ENCODE measurements at regions not wholly inside any gene's neighbourhood (a gene's known extent, or its start where the extent isn't known, plus 50 kb on each side); places are given as distances from the start of the nearest gene placed in this dataset.

DNA sequence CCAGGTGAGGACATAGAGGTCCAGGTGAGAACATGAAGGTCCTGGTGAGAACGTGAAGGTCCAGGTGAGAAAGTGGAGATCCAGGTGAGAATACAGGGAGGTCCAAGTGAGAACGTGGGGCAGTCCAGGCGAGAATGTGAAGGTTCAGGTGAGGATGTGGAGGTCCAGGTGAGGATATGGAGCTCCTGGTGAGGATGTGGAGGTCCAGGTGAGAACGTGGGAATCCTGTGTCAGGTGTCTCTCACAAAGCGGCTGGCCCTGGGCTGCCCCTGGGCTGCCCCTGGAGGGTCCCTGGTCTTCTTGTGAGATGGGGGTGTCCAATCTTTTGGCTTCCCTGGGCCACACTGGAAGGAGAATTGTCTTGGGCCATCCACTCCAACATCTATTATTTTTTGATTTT lies 133.4 kb downstream of the MRPL36 start:
- no peak for DNase-seq

DNA sequence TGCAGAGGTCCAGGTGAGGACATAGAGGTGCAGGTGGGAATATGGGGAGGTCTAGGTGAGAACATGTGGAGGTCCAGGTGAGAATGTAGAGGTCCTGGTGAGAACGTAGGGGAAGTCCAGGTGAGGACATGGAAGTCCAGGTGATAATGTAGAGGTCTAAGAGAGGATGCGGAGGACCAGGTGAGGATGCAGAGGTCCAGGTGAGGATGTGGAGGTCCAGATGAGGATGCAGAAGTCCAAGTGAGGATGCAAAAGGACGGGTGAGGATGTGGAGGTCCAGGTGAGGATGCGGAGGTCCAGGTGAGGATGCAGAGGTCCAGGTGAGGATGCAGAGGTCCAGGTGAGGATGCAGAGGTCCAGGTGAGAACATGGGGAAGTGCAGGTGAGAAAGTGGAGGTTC lies 133.8 kb downstream of the MRPL36 start:
- DNase-seq: no peak

DNA sequence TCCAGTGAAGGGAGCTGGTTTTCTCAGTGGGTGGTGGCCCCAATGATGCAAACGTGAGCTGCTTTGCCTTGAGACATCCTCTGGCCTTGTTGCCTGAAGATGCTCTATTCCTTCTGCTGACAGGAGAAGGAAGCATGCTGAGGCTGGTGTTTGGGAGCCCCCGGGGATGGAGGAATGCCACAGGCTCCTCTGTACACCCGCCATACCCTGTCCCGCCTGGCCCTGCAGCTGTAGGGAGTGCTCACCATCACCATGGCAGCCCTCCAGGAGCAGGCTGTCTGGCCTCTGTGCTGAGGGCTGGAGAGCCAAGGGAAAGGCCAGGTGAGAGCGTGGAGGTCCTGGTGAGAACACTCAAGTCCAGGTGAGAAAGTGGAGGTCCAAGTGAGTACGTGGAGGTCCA lies 134.4 kb downstream of the MRPL36 start:
- no peak for DNase-seq

DNA sequence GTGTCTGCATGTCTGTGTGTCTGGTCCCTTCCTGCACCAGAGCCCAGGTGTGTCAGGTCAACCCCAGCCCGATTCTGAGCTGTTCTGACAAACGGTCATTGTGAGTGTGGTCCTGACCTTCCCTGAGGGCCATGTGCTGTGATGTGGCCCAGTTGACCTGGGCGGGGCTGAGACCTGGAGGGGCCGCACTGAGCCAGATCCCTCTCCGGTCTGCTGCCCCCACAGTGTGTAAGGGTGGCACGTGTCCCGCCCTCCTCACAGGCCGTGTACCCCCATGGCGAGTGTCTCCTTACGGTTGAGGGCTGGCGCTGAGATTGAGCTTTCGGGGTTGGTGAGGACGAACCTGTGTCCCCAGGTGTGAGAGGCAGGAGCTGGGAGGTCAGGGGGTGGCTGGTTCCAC lies 136.5 kb downstream of the MRPL36 start:
- DNase-seq: no peak

DNA sequence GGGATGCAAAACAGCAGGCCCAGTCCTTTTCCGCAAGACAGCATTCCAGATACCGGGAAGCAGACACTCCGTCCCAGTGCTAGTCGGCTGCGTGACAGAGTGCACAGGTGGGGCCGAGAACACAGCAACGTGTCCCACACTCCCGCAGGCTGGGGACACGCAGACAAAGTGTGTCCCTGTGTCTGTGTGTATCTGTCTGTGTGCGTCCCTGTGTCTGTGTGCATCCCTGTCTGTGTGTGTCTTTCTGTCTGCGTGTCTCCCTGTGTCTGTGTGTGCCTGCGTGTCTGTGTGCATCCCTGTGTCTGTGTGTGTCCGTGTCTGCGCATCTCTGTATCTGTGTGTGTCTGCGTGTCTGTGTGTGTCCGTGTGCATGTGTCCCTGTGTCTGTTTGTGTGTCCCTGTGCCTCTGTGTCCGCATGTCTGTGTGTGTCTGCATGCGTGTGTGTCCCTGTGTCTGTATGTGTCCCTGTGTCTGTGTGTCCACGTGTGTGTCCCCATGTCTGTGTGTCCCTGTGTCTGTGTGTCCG lies 137.0 kb downstream of the MRPL36 start:
- no peak for DNase-seq

DNA sequence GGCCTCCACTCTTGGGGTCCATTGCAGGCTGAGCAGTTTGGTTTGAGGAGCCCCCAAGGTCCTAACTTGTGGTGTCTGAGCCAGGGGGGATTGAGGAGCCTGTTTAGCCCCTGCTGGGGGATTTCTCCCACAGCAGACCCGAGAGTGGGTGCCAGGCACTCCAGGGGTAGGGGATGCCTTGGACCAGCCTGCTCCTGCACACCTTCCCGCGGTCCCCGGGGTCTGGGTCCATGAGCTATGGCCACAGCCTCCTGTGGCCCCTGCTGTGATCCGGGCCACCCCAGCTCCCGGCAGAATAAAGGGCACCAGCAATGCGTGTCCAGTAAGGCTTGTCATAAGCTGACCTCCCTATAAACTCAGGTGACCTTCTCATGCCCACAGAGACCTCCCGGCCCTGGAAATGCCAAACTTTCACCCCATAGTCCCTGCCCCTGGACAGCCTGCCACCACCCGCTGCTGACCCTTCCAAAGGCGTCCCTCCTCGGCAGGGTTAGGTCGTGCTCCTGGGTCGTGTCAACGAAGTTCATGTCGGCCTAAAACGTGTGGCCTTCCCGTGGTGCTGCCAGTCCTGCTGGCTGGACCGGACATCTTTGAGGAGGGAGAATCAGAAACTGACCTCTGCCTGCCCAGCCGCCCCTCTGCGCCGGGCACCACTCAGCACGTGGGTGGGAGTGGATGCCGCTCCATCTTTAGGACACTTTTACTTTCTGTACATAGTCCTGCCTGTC lies 137.6 kb downstream of the MRPL36 start:
- no peak for DNase-seq

DNA sequence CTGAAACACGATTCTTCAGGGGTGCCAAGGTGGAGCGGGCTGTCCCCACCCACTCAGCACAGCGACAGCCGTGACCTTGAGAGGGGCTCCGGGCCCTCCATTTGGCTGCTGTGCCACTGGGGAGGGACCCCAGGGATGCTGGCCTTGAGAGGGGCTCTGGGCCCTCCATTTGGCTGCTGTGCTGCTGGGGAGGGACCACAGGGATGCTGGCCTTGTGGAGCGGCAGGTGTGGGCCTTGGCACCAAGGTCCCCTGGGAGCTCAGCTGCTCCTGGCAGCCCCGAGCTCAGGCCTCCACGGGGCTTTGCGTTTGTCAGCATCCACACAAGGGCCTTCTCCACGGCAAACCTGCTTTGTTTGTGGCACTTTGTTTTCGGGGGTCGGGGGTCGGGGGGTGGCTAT lies 137.6 kb upstream of the LPCAT1 start:
- DNase-seq: no peak

DNA sequence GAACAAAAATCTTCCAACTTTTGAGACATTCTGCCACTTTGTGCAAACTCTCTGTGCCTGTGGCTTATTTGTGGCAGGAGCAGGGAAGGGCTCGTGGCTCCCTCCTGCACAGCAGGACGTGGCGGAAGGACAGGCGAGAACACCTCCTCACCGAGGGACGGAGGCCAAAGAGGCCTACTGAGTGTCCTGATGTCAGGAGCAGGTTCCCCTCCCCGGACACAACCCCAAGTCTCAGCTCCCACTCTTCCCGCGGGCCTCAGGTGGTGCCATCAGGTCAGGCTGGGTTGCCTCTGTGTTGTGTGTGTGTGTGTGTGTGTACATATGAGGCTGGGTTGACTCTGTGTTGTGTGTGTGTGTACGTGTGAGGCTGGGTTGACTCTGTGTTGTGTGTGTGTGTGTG lies 136.8 kb upstream of the LPCAT1 start:
- DNase-seq: no peak

DNA sequence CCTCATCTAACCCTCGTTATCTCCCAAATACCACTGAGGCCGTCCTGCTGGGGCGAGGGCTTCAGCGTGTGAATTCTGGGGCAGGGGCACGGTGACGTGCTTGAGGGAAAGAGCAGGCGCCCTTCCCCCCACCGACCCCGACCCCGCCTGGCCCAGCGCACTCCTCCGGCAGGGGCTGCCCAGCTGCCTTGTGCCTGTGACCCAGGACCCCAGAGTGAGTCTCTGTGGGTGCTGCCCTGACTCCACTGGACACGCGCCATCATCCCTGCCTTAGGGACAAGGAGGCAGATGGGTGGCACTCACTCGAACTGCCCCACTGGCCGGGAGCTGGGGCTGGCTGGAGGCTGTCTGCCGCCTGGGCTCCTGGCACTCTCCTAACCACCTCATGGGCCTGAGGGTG lies 136.2 kb upstream of the LPCAT1 start:
- no peak for DNase-seq

DNA sequence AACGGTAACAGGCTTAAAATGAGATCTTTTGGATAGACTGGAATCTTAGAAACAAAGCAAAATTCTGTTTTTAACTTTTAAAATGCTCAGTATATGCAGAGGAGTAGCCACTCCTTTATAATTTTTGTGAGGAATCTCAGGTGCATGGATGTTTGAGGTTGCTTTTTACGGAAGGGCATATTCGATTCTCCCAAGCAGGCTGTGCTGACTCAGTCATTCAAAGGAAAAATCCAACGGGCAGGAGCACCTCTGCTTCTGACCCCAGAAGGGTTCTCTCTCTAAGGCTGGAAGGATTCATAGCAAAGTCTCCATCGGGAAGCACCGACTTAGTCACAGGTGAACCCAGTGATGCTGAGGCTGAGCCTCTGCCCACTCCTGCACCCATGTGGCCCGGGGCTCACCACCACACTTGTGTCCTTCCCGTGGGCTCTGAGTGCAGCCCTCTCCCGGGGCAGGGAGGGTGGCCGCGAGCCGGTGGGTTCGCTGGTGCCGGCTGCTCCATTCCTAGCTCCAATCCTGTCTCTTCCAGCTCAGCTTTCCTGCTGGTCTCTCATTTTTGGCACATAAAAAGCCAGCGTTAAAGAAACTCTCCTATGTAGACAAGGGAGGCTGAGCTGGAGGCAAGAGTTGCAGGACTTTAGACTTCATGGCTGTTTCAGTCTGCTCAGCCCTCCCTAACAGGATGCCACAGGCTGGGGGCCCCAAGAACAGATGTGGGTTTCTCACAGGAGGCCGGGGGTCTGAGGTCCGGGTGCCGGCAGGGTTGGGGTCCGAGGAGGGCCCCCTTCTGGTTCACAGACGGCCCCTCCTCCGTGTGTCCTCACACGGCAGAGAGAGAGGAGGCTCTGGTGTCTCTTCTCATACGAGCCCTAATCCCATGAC lies 135.6 kb upstream of the LPCAT1 start:
- no peak for DNase-seq

DNA sequence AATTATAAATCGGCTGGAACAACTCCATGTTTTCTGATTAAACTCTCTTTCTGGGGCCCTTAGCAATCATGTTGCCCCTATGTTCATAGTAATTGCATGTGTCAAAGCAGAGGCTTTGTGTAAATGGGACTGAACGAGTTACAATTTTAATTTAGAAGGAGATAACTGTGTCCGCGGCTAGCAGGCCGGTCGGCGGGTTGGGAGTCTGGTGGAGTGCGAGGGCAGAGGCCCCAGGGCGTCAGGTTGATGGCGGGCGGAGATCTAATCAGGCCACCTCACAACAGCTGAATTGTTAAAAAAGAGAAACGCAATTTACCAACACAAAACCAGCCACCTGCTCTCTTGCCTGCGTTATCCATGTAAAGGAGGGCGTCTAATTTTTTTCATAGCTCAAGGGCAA lies 134.9 kb upstream of the LPCAT1 start:
- no peak for DNase-seq

DNA sequence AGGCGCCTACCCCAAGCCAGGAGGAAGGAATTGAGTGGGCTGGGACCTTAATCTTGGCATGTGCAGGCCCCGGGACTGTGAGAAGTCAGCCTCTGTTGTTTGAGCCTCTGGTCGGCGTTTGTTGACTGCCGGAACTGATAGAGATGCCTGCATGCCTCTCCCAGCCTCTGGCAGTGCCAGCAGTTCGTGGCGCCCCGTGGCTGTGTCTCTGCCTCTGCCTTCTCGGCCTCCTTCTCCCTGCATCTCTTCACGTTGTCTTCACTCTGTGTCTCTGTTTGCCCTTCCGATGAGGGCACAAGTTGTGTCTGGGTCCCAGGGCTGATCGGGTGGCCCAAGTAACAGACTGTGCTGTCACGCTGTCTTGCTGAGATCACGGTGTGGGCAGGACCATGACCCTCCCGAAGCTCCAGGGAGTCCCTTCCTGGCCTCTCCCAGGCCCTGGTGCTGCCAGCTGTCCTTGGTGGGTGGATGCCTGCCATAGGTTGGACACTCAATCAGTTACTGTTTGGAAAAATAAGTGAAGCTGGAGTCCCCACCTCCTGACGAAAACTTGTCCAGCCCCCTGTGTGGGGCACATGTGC lies 133.5 kb upstream of the LPCAT1 start:
- DNase-seq: no peak

DNA sequence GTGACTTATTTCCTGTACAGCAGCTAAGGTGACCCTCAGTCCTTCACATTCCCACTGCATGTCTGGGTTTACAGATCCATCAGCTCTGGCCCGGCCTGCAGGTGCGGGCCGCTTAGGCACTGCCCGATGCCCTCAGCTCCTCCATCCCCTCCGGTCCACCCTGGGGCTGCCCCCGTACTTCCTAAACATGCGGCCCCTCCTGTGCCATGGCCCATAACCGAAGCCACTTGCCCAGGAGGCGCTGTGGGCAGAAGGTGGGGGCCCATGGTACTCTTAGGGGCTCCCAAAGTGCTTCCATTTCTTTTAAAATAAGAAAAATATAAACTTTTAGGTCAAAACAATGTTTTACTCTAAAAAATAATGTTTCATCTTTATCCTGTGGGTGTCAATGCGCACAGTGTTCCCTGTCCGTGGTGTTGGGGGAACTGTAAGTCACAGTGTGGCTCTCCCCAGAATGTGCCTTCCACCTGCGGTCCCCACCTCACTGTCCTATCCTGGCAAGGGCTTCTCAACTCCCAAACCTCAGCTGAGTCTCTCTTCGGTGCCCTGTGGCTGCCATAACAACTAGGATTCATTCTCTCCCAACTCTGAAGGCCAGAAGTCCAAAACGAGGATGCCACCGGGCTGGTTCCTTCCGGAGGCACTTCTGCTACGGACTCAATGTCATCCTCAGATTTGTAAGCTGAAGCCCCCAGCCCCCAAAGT lies 132.7 kb upstream of the LPCAT1 start:
- DNase-seq: no peak

DNA sequence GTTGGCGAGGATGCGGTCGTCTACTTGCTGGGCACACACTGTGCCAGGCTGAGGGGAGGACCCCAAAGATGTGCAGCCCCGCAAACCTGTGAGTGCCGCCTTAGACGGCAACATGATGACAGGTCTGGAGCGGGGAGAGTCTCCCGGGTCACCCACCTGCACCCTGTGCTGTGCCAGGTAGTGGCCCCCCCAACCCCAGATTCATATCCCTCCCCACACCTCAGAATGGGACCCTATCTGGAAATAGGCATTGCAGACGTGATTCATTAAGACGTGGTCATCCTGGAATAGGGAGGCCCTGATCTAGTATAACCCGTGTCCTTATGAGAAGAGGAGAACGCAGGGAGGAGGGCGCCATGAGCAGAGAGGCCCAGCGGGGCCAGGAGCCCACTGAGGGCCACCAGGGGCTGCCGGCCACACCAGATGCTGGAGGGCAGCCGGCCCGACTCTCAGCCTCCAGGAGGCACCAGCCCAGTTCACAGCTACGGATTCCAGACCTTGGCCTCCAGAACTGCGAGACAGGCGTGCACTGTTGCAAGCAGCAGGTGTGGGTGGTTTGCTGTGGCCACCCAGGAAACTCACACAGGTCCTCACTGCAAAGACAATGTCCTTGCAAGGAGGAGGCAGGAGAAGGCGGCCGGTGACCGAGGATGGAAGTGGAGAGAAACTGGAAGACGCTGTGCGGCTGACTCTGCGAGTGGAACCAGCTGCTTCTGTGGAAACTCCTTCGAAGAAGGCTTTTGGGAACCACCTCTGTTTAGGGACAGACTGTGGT lies 131.9 kb upstream of the LPCAT1 start:
- no peak for DNase-seq

DNA sequence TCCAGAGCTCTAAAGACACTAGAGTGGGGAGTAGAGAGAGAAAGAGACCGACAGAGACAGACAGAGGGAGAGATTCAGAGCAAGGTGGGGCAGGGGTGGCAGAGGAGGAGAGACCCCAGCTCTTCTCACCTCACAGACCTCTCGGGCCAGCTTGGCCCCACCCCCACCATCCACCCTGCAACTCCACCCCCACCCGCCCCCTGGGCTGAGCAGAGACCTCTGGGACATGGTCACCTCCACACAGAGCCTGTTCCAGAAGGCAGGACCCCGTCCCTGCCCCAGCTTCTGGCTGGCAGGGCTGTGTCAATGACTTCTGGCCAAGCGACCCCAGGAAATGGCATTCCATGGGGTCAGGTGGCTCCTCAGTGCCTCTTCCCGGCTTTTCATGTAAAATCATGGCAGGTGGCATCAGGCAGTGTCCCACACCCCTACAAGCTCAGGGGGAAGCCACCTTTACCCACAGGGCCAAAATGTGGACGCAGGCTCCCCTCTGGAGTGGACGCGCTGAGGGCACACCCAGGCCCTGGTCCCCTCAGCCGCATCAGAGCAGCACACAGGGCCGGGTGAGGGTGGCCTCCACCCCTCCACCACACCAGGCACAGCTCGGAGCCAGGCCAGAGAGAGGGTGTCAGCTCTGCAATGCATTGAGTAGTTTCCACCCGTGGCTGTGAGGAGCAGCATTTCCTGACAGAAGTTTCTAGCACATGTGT lies 131.2 kb upstream of the LPCAT1 start:
- DNase-seq: no peak

DNA sequence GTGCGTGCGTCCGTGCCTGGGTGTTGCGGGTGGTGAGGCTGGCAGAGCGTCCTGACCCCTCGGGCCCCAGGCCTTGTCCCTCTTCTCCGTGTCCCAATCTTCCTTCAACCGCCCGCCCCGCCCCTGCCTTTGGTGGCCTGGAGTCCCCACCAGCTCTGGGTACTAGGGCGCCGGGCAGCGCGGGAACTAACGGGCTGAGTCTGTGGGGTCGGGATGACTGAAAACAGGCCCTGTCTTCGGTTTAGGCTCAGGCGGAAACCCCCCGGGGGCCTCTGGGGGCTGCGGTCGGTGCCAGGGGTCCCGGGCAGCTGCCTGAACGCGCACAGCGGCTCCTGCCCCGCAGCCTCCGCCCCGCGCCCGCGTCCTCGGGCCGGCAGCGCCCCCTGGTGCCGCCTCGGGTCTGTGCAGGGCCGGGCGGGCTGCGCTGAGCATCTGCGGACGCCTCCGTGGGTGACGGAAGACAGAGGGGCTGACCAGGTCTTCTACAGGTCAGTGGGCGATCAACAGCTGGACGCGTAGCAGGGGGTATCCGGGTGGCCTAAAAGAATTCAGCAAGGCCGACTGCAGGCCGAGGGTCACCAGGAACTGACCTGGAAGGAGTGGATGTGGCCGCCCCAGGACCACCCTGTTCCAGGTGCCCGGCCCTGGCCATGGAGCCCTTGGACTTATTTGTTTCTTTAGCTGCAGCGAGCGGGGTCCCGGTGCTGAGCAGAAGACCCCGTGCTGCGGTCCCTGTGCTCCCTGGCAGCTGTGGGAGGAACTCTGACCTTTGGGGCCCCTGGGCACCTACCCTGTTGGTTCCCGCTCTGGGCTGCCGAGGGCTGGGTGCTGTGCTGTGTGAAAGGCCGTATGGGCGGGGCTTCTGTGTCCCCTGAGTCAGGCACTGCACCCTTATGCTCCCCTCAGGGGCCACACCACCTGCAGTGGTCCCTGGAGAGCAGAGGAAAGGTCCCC lies 130.2 kb upstream of the LPCAT1 start:
- DNase-seq: peak; percentile 13

DNA sequence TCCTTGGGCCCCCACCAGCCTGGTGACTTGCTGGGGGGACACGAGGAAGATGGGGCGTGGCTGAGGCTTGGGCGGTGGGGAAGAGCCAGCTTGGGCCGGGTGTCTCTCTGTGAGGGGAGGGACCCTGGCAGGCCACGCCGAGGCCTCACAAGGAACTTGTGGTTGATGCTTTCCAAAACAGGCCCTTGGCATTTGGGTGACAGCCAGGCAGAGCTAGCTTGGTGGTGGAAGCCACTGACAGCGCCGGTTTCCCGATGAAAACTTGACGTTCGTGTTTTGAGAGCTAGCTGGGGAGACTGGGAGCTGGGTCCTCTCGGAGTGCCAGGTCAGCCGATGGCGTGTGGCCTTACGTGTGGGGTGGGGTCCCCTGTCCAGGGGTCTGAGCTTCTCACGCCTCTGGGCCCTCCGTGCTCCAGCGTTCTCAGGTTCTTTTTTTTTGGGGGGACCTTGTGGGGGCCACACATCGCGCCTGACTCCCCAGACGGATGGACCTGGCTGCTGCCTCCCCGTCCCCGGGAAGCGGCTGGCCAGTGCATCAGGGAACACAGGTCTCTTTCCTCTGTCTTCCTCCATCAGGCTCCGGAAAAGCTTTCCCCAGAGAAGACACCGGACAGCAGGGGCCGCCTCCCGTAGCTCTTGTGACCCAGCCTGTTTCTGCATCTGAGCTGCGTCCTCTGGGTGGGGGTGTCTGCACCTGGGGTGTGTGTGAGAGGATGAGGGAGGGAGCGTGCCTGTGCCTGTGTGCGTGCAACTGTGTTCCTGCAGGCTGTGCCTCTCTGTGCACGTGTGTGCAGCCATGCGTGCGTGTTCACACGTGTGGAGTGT lies 129.3 kb upstream of the LPCAT1 start:
- DNase-seq: no peak

DNA sequence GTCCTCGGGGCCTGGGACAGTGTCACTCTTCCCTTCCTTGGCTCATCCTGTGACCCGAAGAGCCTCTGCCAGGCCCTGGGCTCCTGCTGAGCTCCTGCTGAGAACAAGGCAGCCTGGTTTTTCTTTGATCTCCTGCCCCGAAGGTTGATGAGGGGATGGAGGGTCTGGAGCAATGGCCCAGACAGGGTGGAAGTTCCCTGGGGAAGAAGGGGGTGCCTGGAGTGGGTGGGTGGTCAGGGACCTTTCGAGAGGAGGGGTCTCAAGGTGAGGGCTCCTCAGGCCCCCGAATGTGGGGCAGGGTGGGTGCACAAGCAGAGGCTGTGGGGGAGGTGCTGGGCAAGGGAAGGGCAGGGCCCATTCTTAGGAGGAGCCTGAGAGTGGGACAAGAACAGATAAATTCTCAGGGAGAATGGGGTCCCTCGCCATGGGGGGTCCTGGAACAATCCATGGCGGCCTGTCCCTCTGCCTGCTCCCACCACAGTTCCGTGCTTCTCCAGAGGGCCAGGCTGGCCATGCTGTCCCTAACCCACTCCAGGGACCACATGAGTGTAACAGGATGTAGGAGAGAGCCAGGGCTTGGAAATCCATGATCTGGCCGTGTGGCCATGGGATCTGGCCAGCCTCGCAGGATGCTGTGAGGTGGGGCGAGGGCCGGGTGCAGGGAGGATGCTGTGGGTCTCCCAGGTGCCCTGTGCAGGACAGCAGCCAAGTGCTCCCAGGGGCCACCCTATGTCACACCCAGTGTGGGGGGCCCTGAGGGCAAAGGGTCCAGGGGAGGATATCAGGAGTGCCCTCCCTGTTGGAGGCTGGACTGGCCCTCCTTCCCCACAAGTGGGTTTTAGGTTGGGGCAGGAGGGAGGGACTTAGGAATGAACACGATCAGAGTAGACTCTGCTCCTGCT lies 128.5 kb upstream of the LPCAT1 start:
- no peak for DNase-seq
